CD14-positive monocyte (primary cell): ENCODE measurements at regions not wholly inside any gene's neighbourhood (a gene's known extent, or its start where the extent isn't known, plus 50 kb on each side); places are given as distances from the start of the nearest gene placed in this dataset.

ENCODE experiments used
- DNase-seq, 3 donors: peaks; one replicate each; pipeline ENCODE4 v3.0.0-alpha.2; 2011 to 2022
- H2AFZ ChIP-seq: 2 replicates; pipeline ENCODE4 v1.6.0; 2012; ENCODE audit warnings: mild to moderate bottlenecking, low read depth, low read length, inconsistent platforms; ENCODE audit not compliant: insufficient read depth, poor library complexity, severe bottlenecking
- H3K27ac ChIP-seq, 2 donors: 1 replicate in 1 of 2; 2 replicates in 1 of 2; pipeline ENCODE4 v1.5.1; 2012 to 2013; ENCODE audit warnings: low read length in 2 of 2, control low read depth in 1 of 2, inconsistent platforms in 1 of 2, low read depth in 1 of 2, mild to moderate bottlenecking in 1 of 2
- H3K27me3 ChIP-seq, 2 donors: one replicate each; pipeline versions ENCODE4 v1.6.0 to v1.6.1; 2011 to 2013; ENCODE audit warnings: low read length in 2 of 2; ENCODE audit not compliant: control insufficient read depth in 2 of 2, insufficient read depth in 2 of 2
- H3K36me3 ChIP-seq, 2 donors: replicated peaks in 1 of 2; 1 replicate in 1 of 2; 2 replicates in 1 of 2; pipeline versions ENCODE4 v1.5.1 to v1.6.1; 2012 to 2013; ENCODE audit warnings: low read length in 2 of 2, control low read depth in 1 of 2, inconsistent platforms in 1 of 2, mild to moderate bottlenecking in 1 of 2; ENCODE audit not compliant: insufficient read depth in 2 of 2, control insufficient read depth in 1 of 2
- H3K4me1 ChIP-seq, 2 donors: 1 replicate in 1 of 2; 2 replicates in 1 of 2; pipeline versions ENCODE4 v1.5.1 to v1.6.1; 2012 to 2013; ENCODE audit warnings: low read length in 2 of 2, control low read depth in 1 of 2, inconsistent platforms in 1 of 2, mild to moderate bottlenecking in 1 of 2, moderate library complexity in 1 of 2; ENCODE audit not compliant: insufficient read depth in 2 of 2, control insufficient read depth in 1 of 2
- H3K4me2 ChIP-seq: replicated peaks from 2 replicates; pipeline ENCODE3; 2012; ENCODE audit warnings: low read length, moderate library complexity, mild to moderate bottlenecking; ENCODE audit not compliant: poor library complexity, severe bottlenecking; ENCODE audit errors: extremely low read depth
- H3K4me3 ChIP-seq, 3 experiments: fragments of 200-600 bp in 1 of 3; sonication (generic) in 1 of 3; replicated peaks in 1 of 3; 1 replicate in 2 of 3; 2 replicates in 1 of 3; pipeline ENCODE4 v1.5.1; 2011 to 2013; ENCODE audit warnings: low read length in 3 of 3, mild to moderate bottlenecking in 3 of 3, control low read depth in 2 of 3, low read depth in 2 of 3, inconsistent platforms in 1 of 3, moderate library complexity in 1 of 3
- H3K79me2 ChIP-seq: 2 replicates; pipeline ENCODE4 v1.6.0; 2012; ENCODE audit warnings: mild to moderate bottlenecking, control low read depth, inconsistent platforms, low read length, moderate library complexity; ENCODE audit not compliant: insufficient read depth
- H3K9ac ChIP-seq: 2 replicates; pipeline ENCODE4 v1.6.0; 2017; ENCODE audit warnings: low read length, mild to moderate bottlenecking; ENCODE audit not compliant: insufficient read depth, poor library complexity, severe bottlenecking
- H3K9me3 ChIP-seq, 2 donors: replicated peaks in 1 of 2; 1 replicate in 1 of 2; 2 replicates in 1 of 2; pipeline versions ENCODE4 v1.5.1 to v1.6.1; 2012 to 2013; ENCODE audit warnings: low read length in 2 of 2, control low read depth in 1 of 2; ENCODE audit not compliant: control insufficient read depth in 1 of 2, insufficient read depth in 1 of 2
- H4K20me1 ChIP-seq: 2 replicates; pipeline ENCODE4 v1.6.0; 2012; ENCODE audit warnings: mild to moderate bottlenecking, low read length, control low read depth, moderate library complexity; ENCODE audit not compliant: insufficient read depth
- H3K27ac Mint-ChIP-seq, 7 donors: one replicate each; pipeline ENCODE4 v1.8.0; 2020; ENCODE audit warnings: mild to moderate bottlenecking in 7 of 7, mixed read lengths in 7 of 7, moderate library complexity in 6 of 7, inconsistent platforms in 2 of 7
- H3K27me3 Mint-ChIP-seq, 3 donors: one replicate each; pipeline ENCODE4 v1.8.0; 2021 to 2022; ENCODE audit warnings: low read depth in 3 of 3, mild to moderate bottlenecking in 3 of 3, mixed read lengths in 3 of 3, moderate library complexity in 3 of 3, inconsistent platforms in 1 of 3
- H3K36me3 Mint-ChIP-seq, 2 donors: one replicate each; pipeline ENCODE4 v1.8.0; 2020; ENCODE audit warnings: mixed read lengths in 2 of 2, inconsistent platforms in 1 of 2, mild to moderate bottlenecking in 1 of 2
- H3K4me1 Mint-ChIP-seq: one replicate; pipeline ENCODE4 v1.8.0; 2020; ENCODE audit warnings: mild to moderate bottlenecking, mixed read lengths
- H3K4me3 Mint-ChIP-seq, 2 donors: one replicate each; pipeline ENCODE4 v1.8.0; 2020; ENCODE audit warnings: mild to moderate bottlenecking in 2 of 2, mixed read lengths in 2 of 2, moderate library complexity in 1 of 2
- H3K9me3 Mint-ChIP-seq, 7 donors: one replicate each; pipeline ENCODE4 v1.8.0; 2020 to 2022; ENCODE audit warnings: mixed read lengths in 7 of 7, mild to moderate bottlenecking in 6 of 7, moderate library complexity in 6 of 7, inconsistent platforms in 2 of 7
- WGBS: methylation state at CpG from one replicate; pipeline ENCODE4 v1.1.5; 2013; ENCODE audit warnings: missing lambda C conversion rate; ENCODE audit not compliant: insufficient coverage; 5-methylcytosine and 5-hydroxymethylcytosine counted together
- intact Hi-C, 2 donors: fragments of 100-400 bp; cut with micrococcal nuclease; formaldehyde crosslinking; loops; one replicate each; pipeline versions ENCODE4 v1.15.0 to v1.15.1; 2023
- TF ChIP-seq, protein P1 (sequence below): fragments of 200-600 bp; IDR thresholded peaks from one replicate; pipeline ENCODE4 v1.8.0; 2022; ENCODE audit warnings: antibody characterized with exemption, mild to moderate bottlenecking

- Histone ChIP-seq H3K4me1 (peaks cover 0 to 6% of the 10 kb centered on the region in 2 donors), H3K27me3 (peaks cover 0 to 4% of the 10 kb centered on the region in 2 donors), H3K27ac (no peak overlapping the region), H2AFZ (no peak overlapping the region), H3K9me3 (no peaks in the 10 kb centered on the region), H3K36me3 (no peaks in the 10 kb centered on the region), H3K4me3 (no peak overlapping the region), H3K4me2 (no peak overlapping the region), H4K20me1 (no peaks in the 10 kb centered on the region), H3K9ac (no peak overlapping the region), H3K79me2 (no peaks in the 10 kb centered on the region)
- H3K9me3 Mint-ChIP-seq = peaks cover 0 to 2% (median 0%) of the 10 kb centered on the region in 7 donors
- H3K27me3 Mint-ChIP-seq = peaks cover 5 to 16% (median 13%) of the 10 kb centered on the region in 3 donors
- no peak overlapping the region for H3K27ac Mint-ChIP-seq
- TF ChIP-seq, protein P1, sequence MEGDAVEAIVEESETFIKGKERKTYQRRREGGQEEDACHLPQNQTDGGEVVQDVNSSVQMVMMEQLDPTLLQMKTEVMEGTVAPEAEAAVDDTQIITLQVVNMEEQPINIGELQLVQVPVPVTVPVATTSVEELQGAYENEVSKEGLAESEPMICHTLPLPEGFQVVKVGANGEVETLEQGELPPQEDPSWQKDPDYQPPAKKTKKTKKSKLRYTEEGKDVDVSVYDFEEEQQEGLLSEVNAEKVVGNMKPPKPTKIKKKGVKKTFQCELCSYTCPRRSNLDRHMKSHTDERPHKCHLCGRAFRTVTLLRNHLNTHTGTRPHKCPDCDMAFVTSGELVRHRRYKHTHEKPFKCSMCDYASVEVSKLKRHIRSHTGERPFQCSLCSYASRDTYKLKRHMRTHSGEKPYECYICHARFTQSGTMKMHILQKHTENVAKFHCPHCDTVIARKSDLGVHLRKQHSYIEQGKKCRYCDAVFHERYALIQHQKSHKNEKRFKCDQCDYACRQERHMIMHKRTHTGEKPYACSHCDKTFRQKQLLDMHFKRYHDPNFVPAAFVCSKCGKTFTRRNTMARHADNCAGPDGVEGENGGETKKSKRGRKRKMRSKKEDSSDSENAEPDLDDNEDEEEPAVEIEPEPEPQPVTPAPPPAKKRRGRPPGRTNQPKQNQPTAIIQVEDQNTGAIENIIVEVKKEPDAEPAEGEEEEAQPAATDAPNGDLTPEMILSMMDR = no peak
- intact Hi-C loops = no loop called here
- no peaks in the 10 kb centered on the region for H3K36me3 Mint-ChIP-seq
- no peak for DNase-seq
- peaks cover 7% of the 10 kb centered on the region for H3K4me1 Mint-ChIP-seq
- no peak overlapping the region for H3K4me3 Mint-ChIP-seq
- 60% methylated on average over 1 of the region's 1 CpG for WGBS
These were observed 220.7 kb downstream of the TBC1D2B start for GRCh38 chr15:77856705-77857346.

GRCh38 chr15:77855871-77856270, 221.6 kb downstream of the TBC1D2B start:
- no peak overlapping the region for H3K27ac Mint-ChIP-seq
- intact Hi-C loops = no loop called here
- DNase-seq = no peak

More at GRCh38 chr15:77855871-77856270, 221.6 kb downstream of the TBC1D2B start:
- Histone ChIP-seq H3K9me3 (no peaks in the 10 kb centered on the region), H3K4me2 (no peak overlapping the region), H3K4me1 (peaks cover 0 to 6% of the 10 kb centered on the region in 2 donors), H3K27ac (no peak overlapping the region), H2AFZ (no peak overlapping the region), H3K9ac (no peak overlapping the region), H3K4me3 (no peak overlapping the region), H3K79me2 (no peaks in the 10 kb centered on the region), H3K27me3 (peaks cover 0 to 6% of the 10 kb centered on the region in 2 donors), H4K20me1 (no peaks in the 10 kb centered on the region), H3K36me3 (no peaks in the 10 kb centered on the region)
- no peak overlapping the region for H3K4me3 Mint-ChIP-seq
- no peaks in the 10 kb centered on the region for H3K36me3 Mint-ChIP-seq
- WGBS = 100% methylated on average over 2 of the region's 3 CpGs
- H3K4me1 Mint-ChIP-seq = peaks cover 7% of the 10 kb centered on the region
- peaks cover 0 to 4% (median 2%) of the 10 kb centered on the region in 7 donors for H3K9me3 Mint-ChIP-seq
- TF ChIP-seq, protein P1 = no peak
- H3K27me3 Mint-ChIP-seq = peaks cover 5 to 20% (median 14%) of the 10 kb centered on the region in 3 donors
